ENCODE measurements at regions not wholly inside any gene's neighbourhood (a gene's known extent, or its start where the extent isn't known, plus 50 kb on each side); places are given as distances from the start of the nearest gene placed in this dataset.

DNA sequence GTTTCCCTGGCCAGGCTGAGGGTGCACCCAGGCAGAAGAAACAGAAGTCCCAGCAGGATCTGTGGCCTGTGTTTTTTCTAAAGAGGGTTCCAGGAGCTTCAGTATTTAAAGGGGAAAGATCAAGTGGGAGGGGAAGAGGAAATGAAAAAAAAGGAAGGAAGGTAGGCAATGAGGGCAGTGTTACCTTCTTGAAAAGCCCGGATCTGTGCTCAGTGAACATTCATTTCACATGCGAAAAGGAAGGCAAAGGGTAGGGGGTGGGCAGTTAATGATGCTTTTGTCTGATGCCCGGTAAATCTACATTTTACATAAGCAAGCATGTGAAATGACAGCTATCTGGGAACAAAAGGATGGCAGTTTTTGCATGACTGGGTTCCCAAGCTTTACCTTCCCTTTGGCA is 326.2 kb downstream of the UQCRFS1 start:
- SMC1A ChIA-PET (ENCODE audit: uncharacterized antibody, unreplicated experiment), result no interaction called here

More for the DNA sequence above, 326.2 kb downstream of the UQCRFS1 start:
- Histone ChIP-seq H3K36me3 (ENCODE audit: control insufficient read depth in 2 of 2, insufficient read depth in 2 of 2, low read length in 1 of 2) (no peaks in the 10 kb centered on the region), H3K27ac (ENCODE audit: control insufficient read depth, insufficient read depth) (no peak overlapping the region), H3K79me2 (ENCODE audit: control insufficient read depth, insufficient read depth, low read length) (no peaks in the 10 kb centered on the region), H3K9ac (ENCODE audit: control insufficient read depth, insufficient read depth, low read length) (no peak overlapping the region), H3K4me2 (ENCODE audit: control insufficient read depth, insufficient read depth) (no peak overlapping the region), H3K9me3 (replicated peaks; ENCODE audit: control insufficient read depth, insufficient read depth, low read length) (no peaks in the 10 kb centered on the region; the same call in 2 of the 3 replicates), H3K27me3 (replicated peaks in 1 of 2; ENCODE audit: control insufficient read depth in 2 of 2, insufficient read depth in 2 of 2, low read length in 1 of 2) (no peaks in the 10 kb centered on the region), H3K4me1 (ENCODE audit: control insufficient read depth, insufficient read depth, low read length) (no peaks in the 10 kb centered on the region), H2AFZ (ENCODE audit: control insufficient read depth, low read depth, low read length) (no peak overlapping the region), H3K4me3 (no peak overlapping the region), H4K20me1 (ENCODE audit: control insufficient read depth, insufficient read depth) (no peaks in the 10 kb centered on the region)
- CTCF ChIA-PET, result no interaction called here
- FAIRE-seq (no peak), ATAC-seq (no peak), DNase-seq (ENCODE audit: low read depth, low spot score) (no peak)
- WGBS (ENCODE audit: insufficient coverage, insufficient replicate concordance, low lambda C conversion rate, missing lambda C conversion rate), result 11% methylated on average over 3 of the region's 3 CpGs
- POLR2A ChIA-PET, result no interaction called here
- RAD21 ChIA-PET (ENCODE audit: unreplicated experiment), result interaction anchor here (1.0 kb wide), 1 partner anchor 150 kb away, joined by 3 read pairs; no protein-coding TSS in a partner anchor
- intact Hi-C loops (cut with micrococcal nuclease; ENCODE audit: unreplicated experiment), result no loop called here
- TF ChIP-seq, protein P1, sequence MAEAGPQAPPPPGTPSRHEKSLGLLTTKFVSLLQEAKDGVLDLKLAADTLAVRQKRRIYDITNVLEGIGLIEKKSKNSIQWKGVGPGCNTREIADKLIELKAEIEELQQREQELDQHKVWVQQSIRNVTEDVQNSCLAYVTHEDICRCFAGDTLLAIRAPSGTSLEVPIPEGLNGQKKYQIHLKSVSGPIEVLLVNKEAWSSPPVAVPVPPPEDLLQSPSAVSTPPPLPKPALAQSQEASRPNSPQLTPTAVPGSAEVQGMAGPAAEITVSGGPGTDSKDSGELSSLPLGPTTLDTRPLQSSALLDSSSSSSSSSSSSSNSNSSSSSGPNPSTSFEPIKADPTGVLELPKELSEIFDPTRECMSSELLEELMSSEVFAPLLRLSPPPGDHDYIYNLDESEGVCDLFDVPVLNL (IDR thresholded peaks at IDR 0.05; ENCODE audit: low read depth, low read length), result no peak
- TF ChIP-seq, protein P2, sequence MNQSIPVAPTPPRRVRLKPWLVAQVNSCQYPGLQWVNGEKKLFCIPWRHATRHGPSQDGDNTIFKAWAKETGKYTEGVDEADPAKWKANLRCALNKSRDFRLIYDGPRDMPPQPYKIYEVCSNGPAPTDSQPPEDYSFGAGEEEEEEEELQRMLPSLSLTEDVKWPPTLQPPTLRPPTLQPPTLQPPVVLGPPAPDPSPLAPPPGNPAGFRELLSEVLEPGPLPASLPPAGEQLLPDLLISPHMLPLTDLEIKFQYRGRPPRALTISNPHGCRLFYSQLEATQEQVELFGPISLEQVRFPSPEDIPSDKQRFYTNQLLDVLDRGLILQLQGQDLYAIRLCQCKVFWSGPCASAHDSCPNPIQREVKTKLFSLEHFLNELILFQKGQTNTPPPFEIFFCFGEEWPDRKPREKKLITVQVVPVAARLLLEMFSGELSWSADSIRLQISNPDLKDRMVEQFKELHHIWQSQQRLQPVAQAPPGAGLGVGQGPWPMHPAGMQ (IDR thresholded peaks at IDR 0.05; ENCODE audit: borderline replicate concordance), result no peak
- TF ChIP-seq PBX3 (IDR thresholded peaks at IDR 0.05; ENCODE audit: insufficient replicate concordance, low read depth, low read length), result no peak
- no peak for TF ChIP-seq FOXM1 (IDR thresholded peaks at IDR 0.05; ENCODE audit: low read depth, low read length)
- no peak for TF ChIP-seq KDM1A (IDR thresholded peaks at IDR 0.05; ENCODE audit: borderline replicate concordance)
- TF ChIP-seq CBFB (IDR thresholded peaks at IDR 0.05; ENCODE audit: low read depth), result no peak
- TF ChIP-seq SIX5 (IDR thresholded peaks at IDR 0.05; ENCODE audit: low read depth, low read length, severe bottlenecking), result no peak
- no peak for TF ChIP-seq CEBPB (IDR thresholded peaks at IDR 0.05; ENCODE audit: borderline replicate concordance in 1 of 2, low read depth in 2 of 2, low read length in 2 of 2)
- no peak for TF ChIP-seq MEF2B (IDR thresholded peaks at IDR 0.05; ENCODE audit: partially characterized antibody, poor library complexity, severe bottlenecking)
- no peak for TF ChIP-seq CBX3 (IDR thresholded peaks at IDR 0.05; ENCODE audit: borderline replicate concordance, low read depth)
- TF ChIP-seq JUND (IDR thresholded peaks at IDR 0.05; ENCODE audit: low read depth, low read length), result no peak
- no peak for TF ChIP-seq POLR2AphosphoS2 (IDR thresholded peaks at IDR 0.05; ENCODE audit: low read depth, low read length)
- no peak for TF ChIP-seq TARDBP (IDR thresholded peaks at IDR 0.05; ENCODE audit: borderline replicate concordance)
- TF ChIP-seq, protein P3, sequence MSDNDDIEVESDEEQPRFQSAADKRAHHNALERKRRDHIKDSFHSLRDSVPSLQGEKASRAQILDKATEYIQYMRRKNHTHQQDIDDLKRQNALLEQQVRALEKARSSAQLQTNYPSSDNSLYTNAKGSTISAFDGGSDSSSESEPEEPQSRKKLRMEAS (IDR thresholded peaks at IDR 0.05; ENCODE audit: low read depth, low read length), result no peak
- no peak for TF ChIP-seq FOXK2 (IDR thresholded peaks at IDR 0.05)
- TF ChIP-seq NR2F1 (conservative IDR thresholded peaks at IDR 0.05), result no peak
- TF ChIP-seq MEF2A (IDR thresholded peaks at IDR 0.05; ENCODE audit: insufficient read depth, low read depth, low read length), result no peak
- no peak for TF ChIP-seq IRF4 (IDR thresholded peaks at IDR 0.05; ENCODE audit: low read depth, low read length)
- no peak for TF ChIP-seq MTA3 (IDR thresholded peaks at IDR 0.05; ENCODE audit: borderline replicate concordance, low read length)
- TF ChIP-seq DPF2 (IDR thresholded peaks at IDR 0.05), result no peak
- in situ Hi-C loops (cut with MboI), result no loop called here
- BruUV-seq (replicated peaks), result no TSS peak
